GM20431 (cell line): ENCODE measurements at regions not wholly inside any gene's neighbourhood (a gene's known extent, or its start where the extent isn't known, plus 50 kb on each side); places are given as distances from the start of the nearest gene placed in this dataset.

Experiments
- in situ Hi-C: fragments of 300-500 bp; cut with MseI, MboI; formaldehyde crosslinking; loops from one replicate; pipeline ENCODE4 v1.15.0; 2020; ENCODE audit warnings: low sequenced_read_pairs; ENCODE audit not compliant: unreplicated experiment

GRCh38 chr18:47604021-47604420, 326.4 kb downstream of the SMAD2 start:
- in situ Hi-C loops: no loop called here

- in situ Hi-C loops: no loop called here
Measured at GRCh38 chr18:47603158-47603557, 327.3 kb downstream of the SMAD2 start.

- in situ Hi-C loops: no loop called here
Measured at GRCh38 chr18:47602273-47602897, 328.1 kb downstream of the SMAD2 start.

GRCh38 chr18:47601581-47602272, 328.7 kb downstream of the SMAD2 start:
- in situ Hi-C loops: no loop called here

- in situ Hi-C loops: loop anchor here (10.0 kb wide), 1 partner anchor 159 kb away; no protein-coding TSS in a partner anchor
Measured at GRCh38 chr18:47595831-47596501, 334.5 kb downstream of the SMAD2 start.

- in situ Hi-C loops: loop anchor here (10.0 kb wide), 1 partner anchor 160 kb away; no protein-coding TSS in a partner anchor
Measured at GRCh38 chr18:47594621-47595086, 335.8 kb downstream of the SMAD2 start.

GRCh38 chr18:47593744-47594472, 336.6 kb downstream of the SMAD2 start:
- in situ Hi-C loops: loop anchor here (10.0 kb wide), 1 partner anchor 161 kb away; no protein-coding TSS in a partner anchor

GRCh38 chr18:47591429-47591828, 339.0 kb downstream of the SMAD2 start:
- in situ Hi-C loops: loop anchor here (10.0 kb wide), 1 partner anchor 163 kb away; no protein-coding TSS in a partner anchor

- in situ Hi-C loops: no loop called here
Measured at GRCh38 chr18:47587587-47587986, 336.1 kb upstream of the SKOR2 start.

GRCh38 chr18:47586418-47587070, 335.1 kb upstream of the SKOR2 start:
- in situ Hi-C loops: no loop called here

GRCh38 chr18:47585914-47586313, 334.5 kb upstream of the SKOR2 start:
- in situ Hi-C loops: no loop called here

GRCh38 chr18:47585136-47585535, 333.7 kb upstream of the SKOR2 start:
- in situ Hi-C loops: no loop called here

GRCh38 chr18:47582093-47582492, 330.6 kb upstream of the SKOR2 start:
- in situ Hi-C loops: no loop called here

GRCh38 chr18:47577520-47577919, 326.1 kb upstream of the SKOR2 start:
- in situ Hi-C loops: no loop called here

- in situ Hi-C loops: no loop called here
Measured at GRCh38 chr18:47574966-47575365, 323.5 kb upstream of the SKOR2 start.

GRCh38 chr18:47571957-47572356, 320.5 kb upstream of the SKOR2 start:
- in situ Hi-C loops: no loop called here

- in situ Hi-C loops: no loop called here
Measured at GRCh38 chr18:47566809-47567208, 315.3 kb upstream of the SKOR2 start.

- in situ Hi-C loops: no loop called here
Measured at GRCh38 chr18:47560723-47561715, 309.6 kb upstream of the SKOR2 start.
